Natural killer cell (primary cell): ENCODE measurements at regions not wholly inside any gene's neighbourhood (a gene's known extent, or its start where the extent isn't known, plus 50 kb on each side); places are given as distances from the start of the nearest gene placed in this dataset.

Experiments
- ATAC-seq, 3 donors: fragments of 150-1000 bp in 2 of 3; fragments of 200-7000 bp in 1 of 3; cut with Tn5 transposase; 1 replicate in 1 of 3; 2 replicates in 2 of 3; pipeline ENCODE4 v1.10.0; 2021; ENCODE audit warnings: mild to moderate bottlenecking in 2 of 3, moderate library complexity in 2 of 3
- DNase-seq, 2 donors: peaks; one replicate each; pipeline versions ENCODE4 v3.0.0 to v3.0.0-alpha.2; 2013 to 2021; ENCODE audit warnings: mixed read lengths in 1 of 2
- H3K27ac ChIP-seq: one replicate; pipeline ENCODE4 v1.5.1; 2013; ENCODE audit warnings: mild to moderate bottlenecking, low read length
- H3K27me3 ChIP-seq: one replicate; pipeline ENCODE4 v1.6.1; 2013; ENCODE audit warnings: low read length; ENCODE audit not compliant: control insufficient read depth, insufficient read depth
- H3K36me3 ChIP-seq: one replicate; pipeline ENCODE4 v1.6.1; 2013; ENCODE audit warnings: low read length; ENCODE audit not compliant: control insufficient read depth, insufficient read depth
- H3K4me1 ChIP-seq: one replicate; pipeline ENCODE4 v1.6.1; 2013; ENCODE audit warnings: low read length; ENCODE audit not compliant: control insufficient read depth, insufficient read depth
- H3K4me3 ChIP-seq: one replicate; pipeline ENCODE4 v1.5.1; 2013; ENCODE audit warnings: low read length
- H3K9me3 ChIP-seq: one replicate; pipeline ENCODE4 v1.6.1; 2013; ENCODE audit warnings: low read length; ENCODE audit not compliant: control insufficient read depth, insufficient read depth
- H3K27ac Mint-ChIP-seq, 2 donors: one replicate each; pipeline ENCODE4 v1.8.0; 2022; ENCODE audit warnings: mild to moderate bottlenecking in 2 of 2, mixed read lengths in 2 of 2, moderate library complexity in 1 of 2
- H3K27me3 Mint-ChIP-seq, 2 donors: one replicate each; pipeline ENCODE4 v1.8.0; 2022; ENCODE audit warnings: low read depth in 2 of 2, mixed read lengths in 2 of 2
- H3K36me3 Mint-ChIP-seq: one replicate; pipeline ENCODE4 v1.8.0; 2022; ENCODE audit warnings: mixed read lengths
- H3K4me1 Mint-ChIP-seq, 2 donors: one replicate each; pipeline ENCODE4 v1.8.0; 2022; ENCODE audit warnings: mixed read lengths in 2 of 2
- H3K4me3 Mint-ChIP-seq: one replicate; pipeline ENCODE4 v1.8.0; 2022; ENCODE audit warnings: mild to moderate bottlenecking, moderate library complexity, mixed read lengths
- H3K9me3 Mint-ChIP-seq, 2 donors: one replicate each; pipeline ENCODE4 v1.8.0; 2022; ENCODE audit warnings: mixed read lengths in 2 of 2
- WGBS: methylation state at CpG from one replicate; pipeline ENCODE4 v1.1.7; 2013; ENCODE audit warnings: missing lambda C conversion rate; ENCODE audit not compliant: insufficient coverage; 5-methylcytosine and 5-hydroxymethylcytosine counted together
- intact Hi-C: fragments of 100-400 bp; cut with micrococcal nuclease; formaldehyde crosslinking; loops from one replicate; pipeline ENCODE4 v1.14.2; 2022
- TF ChIP-seq, protein P1 (sequence below): fragments of 200-600 bp; IDR thresholded peaks from one replicate; pipeline ENCODE4 v1.8.0; 2022; ENCODE audit warnings: antibody characterized with exemption

DNA sequence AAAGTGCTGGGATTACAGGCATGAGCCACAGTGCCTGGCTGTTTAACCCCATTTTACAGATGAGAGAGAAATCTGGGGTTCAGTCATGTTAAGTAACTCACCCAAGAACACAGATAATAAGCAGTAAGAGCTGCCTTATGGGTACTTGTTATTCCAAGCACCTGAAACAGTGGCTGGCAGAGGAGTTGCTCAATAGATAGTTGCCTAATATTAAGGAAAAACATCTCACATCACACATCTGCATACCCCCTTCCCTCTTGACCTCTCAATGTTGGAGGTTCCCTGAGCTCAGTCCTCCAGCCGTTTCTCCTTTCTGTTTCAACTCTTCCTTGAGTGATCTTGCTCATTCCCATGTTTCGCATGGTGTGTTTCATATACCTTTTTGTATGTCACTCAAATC is 401.9 kb downstream of the KLF12 start:
- no peaks in the 10 kb centered on the region for H3K9me3 ChIP-seq
- H3K27ac ChIP-seq: no peak overlapping the region
- no peak for DNase-seq
- no peaks in the 10 kb centered on the region for H3K27me3 Mint-ChIP-seq
- intact Hi-C loops: no loop called here
- no peaks in the 10 kb centered on the region for H3K4me1 ChIP-seq
- no peaks in the 10 kb centered on the region for H3K36me3 Mint-ChIP-seq
- no peak overlapping the region for H3K4me3 ChIP-seq
- no peaks in the 10 kb centered on the region for H3K27me3 ChIP-seq
- no peak overlapping the region for H3K4me3 Mint-ChIP-seq
- 98% methylated on average over 2 of the region's 2 CpGs for WGBS
- H3K9me3 Mint-ChIP-seq: no peaks in the 10 kb centered on the region
- ATAC-seq: no peak
- H3K27ac Mint-ChIP-seq: peak overlapping the region in 1 of 2 donors; percentile 3
- TF ChIP-seq, protein P1, sequence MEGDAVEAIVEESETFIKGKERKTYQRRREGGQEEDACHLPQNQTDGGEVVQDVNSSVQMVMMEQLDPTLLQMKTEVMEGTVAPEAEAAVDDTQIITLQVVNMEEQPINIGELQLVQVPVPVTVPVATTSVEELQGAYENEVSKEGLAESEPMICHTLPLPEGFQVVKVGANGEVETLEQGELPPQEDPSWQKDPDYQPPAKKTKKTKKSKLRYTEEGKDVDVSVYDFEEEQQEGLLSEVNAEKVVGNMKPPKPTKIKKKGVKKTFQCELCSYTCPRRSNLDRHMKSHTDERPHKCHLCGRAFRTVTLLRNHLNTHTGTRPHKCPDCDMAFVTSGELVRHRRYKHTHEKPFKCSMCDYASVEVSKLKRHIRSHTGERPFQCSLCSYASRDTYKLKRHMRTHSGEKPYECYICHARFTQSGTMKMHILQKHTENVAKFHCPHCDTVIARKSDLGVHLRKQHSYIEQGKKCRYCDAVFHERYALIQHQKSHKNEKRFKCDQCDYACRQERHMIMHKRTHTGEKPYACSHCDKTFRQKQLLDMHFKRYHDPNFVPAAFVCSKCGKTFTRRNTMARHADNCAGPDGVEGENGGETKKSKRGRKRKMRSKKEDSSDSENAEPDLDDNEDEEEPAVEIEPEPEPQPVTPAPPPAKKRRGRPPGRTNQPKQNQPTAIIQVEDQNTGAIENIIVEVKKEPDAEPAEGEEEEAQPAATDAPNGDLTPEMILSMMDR: no peak
- H3K4me1 Mint-ChIP-seq: peaks cover 35 to 53% of the 10 kb centered on the region in 2 donors
- H3K36me3 ChIP-seq: peaks cover 3% of the 10 kb centered on the region

GRCh38 chr13:73731564-73731963 is 402.6 kb downstream of the KLF12 start:
- H3K27me3 Mint-ChIP-seq: no peaks in the 10 kb centered on the region
- H3K4me1 Mint-ChIP-seq: peaks cover 35 to 52% of the 10 kb centered on the region in 2 donors
- no peaks in the 10 kb centered on the region for H3K36me3 Mint-ChIP-seq
- no peak for ATAC-seq
- H3K4me3 Mint-ChIP-seq: no peak overlapping the region
- no peaks in the 10 kb centered on the region for H3K9me3 Mint-ChIP-seq
- Histone ChIP-seq H3K36me3 (peaks cover 3% of the 10 kb centered on the region), H3K9me3 (no peaks in the 10 kb centered on the region), H3K4me3 (no peak overlapping the region), H3K4me1 (no peaks in the 10 kb centered on the region), H3K27me3 (no peaks in the 10 kb centered on the region), H3K27ac (no peak overlapping the region)
- intact Hi-C loops: no loop called here
- H3K27ac Mint-ChIP-seq: peak overlapping the region in 1 of 2 donors; percentile 44
- TF ChIP-seq, protein P1: no peak
- no peak for DNase-seq

DNA sequence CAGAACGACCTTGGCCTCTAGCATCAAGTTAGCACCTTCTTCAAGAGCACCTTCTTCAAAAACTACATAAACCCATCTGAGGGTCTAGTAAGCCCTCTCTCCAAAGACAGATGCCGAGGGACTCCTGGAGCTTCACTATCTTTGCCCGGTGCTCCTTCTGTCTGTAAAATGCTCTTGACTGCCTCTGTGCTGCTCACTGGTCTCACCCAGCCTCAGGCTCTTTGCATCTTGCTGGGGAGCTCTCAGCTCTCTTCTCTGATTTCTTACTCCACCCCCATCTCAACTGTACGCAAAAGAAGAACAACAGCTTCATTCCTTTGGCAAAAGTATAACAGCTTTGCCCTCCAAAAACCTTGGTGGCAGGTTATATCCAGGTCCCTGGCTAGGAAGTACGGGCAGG is 404.2 kb downstream of the KLF12 start:
- 96% methylated on average over 5 of the region's 5 CpGs for WGBS

DNA sequence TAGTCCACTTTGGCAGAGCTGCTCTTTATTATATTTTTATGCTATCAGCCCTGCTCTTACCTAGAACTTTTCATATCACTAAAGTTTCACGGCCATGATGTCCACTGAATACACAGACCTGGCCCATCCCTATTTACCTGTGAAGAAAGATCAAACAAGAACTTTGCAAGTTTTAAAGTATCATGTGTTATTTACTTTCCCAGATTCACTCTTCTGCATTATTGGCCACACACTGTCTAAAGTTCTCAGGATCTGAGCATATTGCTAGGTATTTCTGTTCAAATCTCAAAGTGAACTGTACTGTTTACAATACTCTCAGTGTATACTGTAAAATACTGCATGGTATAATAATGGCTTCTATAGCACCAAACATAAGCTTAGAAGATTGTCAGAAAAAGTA is 405.2 kb downstream of the KLF12 start:
- DNase-seq: no peak
- Mint-ChIP-seq H3K27me3 (no peaks in the 10 kb centered on the region), H3K9me3 (no peaks in the 10 kb centered on the region), H3K4me1 (peaks cover 26 to 38% of the 10 kb centered on the region in 2 donors), H3K4me3 (no peak overlapping the region), H3K27ac (peak overlapping the region in 1 of 2 donors; percentile 5), H3K36me3 (no peaks in the 10 kb centered on the region)
- TF ChIP-seq, protein P1: no peak
- Histone ChIP-seq H3K4me1 (no peaks in the 10 kb centered on the region), H3K4me3 (no peak overlapping the region), H3K27ac (no peak overlapping the region), H3K9me3 (no peaks in the 10 kb centered on the region), H3K36me3 (peaks cover 3% of the 10 kb centered on the region), H3K27me3 (no peaks in the 10 kb centered on the region)
- WGBS: 93% methylated on average over 1 of the region's 1 CpG
- ATAC-seq: no peak
- intact Hi-C loops: no loop called here

More for the DNA sequence above, 404.2 kb downstream of the KLF12 start:
- Histone ChIP-seq H3K4me3 (no peak overlapping the region), H3K27ac (no peak overlapping the region), H3K36me3 (peaks cover 3% of the 10 kb centered on the region), H3K9me3 (no peaks in the 10 kb centered on the region), H3K4me1 (no peaks in the 10 kb centered on the region), H3K27me3 (no peaks in the 10 kb centered on the region)
- Mint-ChIP-seq H3K27me3 (no peaks in the 10 kb centered on the region), H3K4me1 (peaks cover 28 to 37% of the 10 kb centered on the region in 2 donors), H3K9me3 (no peaks in the 10 kb centered on the region), H3K27ac (peak overlapping the region in 1 of 2 donors; percentile 21), H3K4me3 (no peak overlapping the region), H3K36me3 (no peaks in the 10 kb centered on the region)
- intact Hi-C loops: no loop called here
- TF ChIP-seq, protein P1: no peak
- no peak for ATAC-seq
- DNase-seq: no peak
